H9 (cell line): ENCODE measurements at regions not wholly inside any gene's neighbourhood (a gene's known extent, or its start where the extent isn't known, plus 50 kb on each side); places are given as distances from the start of the nearest gene placed in this dataset.

Source experiments
- DNase-seq: peaks from one replicate; pipeline ENCODE4 v3.0.0-alpha.2; 2017
- H2AFZ ChIP-seq: one replicate; pipeline ENCODE4 v1.6.1; 2013; ENCODE audit warnings: mild to moderate bottlenecking, low read length, control low read depth, moderate library complexity
- H2AK5ac ChIP-seq: 2 replicates; pipeline ENCODE4 v1.6.1; 2013; ENCODE audit warnings: low read length, control low read depth, mixed read lengths; ENCODE audit not compliant: insufficient read length
- H2BK120ac ChIP-seq: one replicate; pipeline ENCODE4 v1.6.1; 2013; ENCODE audit warnings: low read depth, mild to moderate bottlenecking, low read length, control low read depth, inconsistent platforms; ENCODE audit not compliant: poor library complexity, severe bottlenecking
- H2BK12ac ChIP-seq: 2 replicates; pipeline ENCODE4 v1.6.1; 2013; ENCODE audit warnings: low read length, control low read depth, mixed read lengths, low read depth; ENCODE audit not compliant: insufficient read length
- H2BK15ac ChIP-seq: 2 replicates; pipeline ENCODE4 v1.6.1; 2013; ENCODE audit warnings: low read depth, low read length, control low read depth
- H2BK20ac ChIP-seq: one replicate; pipeline ENCODE4 v1.6.1; 2013; ENCODE audit warnings: low read depth, mild to moderate bottlenecking, low read length, control low read depth, inconsistent platforms; ENCODE audit not compliant: poor library complexity, severe bottlenecking
- H2BK5ac ChIP-seq: 2 replicates; pipeline ENCODE4 v1.6.1; 2013; ENCODE audit warnings: low read length, control low read depth, mixed read lengths; ENCODE audit not compliant: insufficient read length
- H3K14ac ChIP-seq: 2 replicates; pipeline ENCODE4 v1.6.1; 2013; ENCODE audit warnings: low read length, control low read depth; ENCODE audit not compliant: insufficient read depth
- H3K18ac ChIP-seq: 2 replicates; pipeline ENCODE4 v1.6.1; 2013; ENCODE audit warnings: low read depth, mild to moderate bottlenecking, mixed read lengths, low read length, control low read depth; ENCODE audit not compliant: insufficient read length
- H3K23ac ChIP-seq: 2 replicates; pipeline ENCODE4 v1.6.1; 2013; ENCODE audit warnings: low read length, control low read depth, mixed read lengths, low read depth; ENCODE audit not compliant: insufficient read length
- H3K23me2 ChIP-seq: 2 replicates; pipeline ENCODE4 v1.6.1; 2013; ENCODE audit warnings: low read depth, mild to moderate bottlenecking, mixed read lengths, low read length, control low read depth; ENCODE audit not compliant: insufficient read length, poor library complexity, severe bottlenecking
- H3K27ac ChIP-seq: 2 replicates; pipeline ENCODE4 v1.5.1; 2013; ENCODE audit warnings: low read length, control low read depth, mixed read lengths, low read depth; ENCODE audit not compliant: insufficient read length
- H3K27me3 ChIP-seq: 2 replicates; pipeline ENCODE4 v1.6.1; 2013; ENCODE audit warnings: low read length, control low read depth, inconsistent platforms; ENCODE audit not compliant: insufficient read depth
- H3K4ac ChIP-seq: 2 replicates; pipeline ENCODE4 v1.6.1; 2013; ENCODE audit warnings: low read depth, mild to moderate bottlenecking, control low read depth, inconsistent platforms, low read length, moderate library complexity
- H3K4me1 ChIP-seq: 2 replicates; pipeline ENCODE4 v1.6.1; 2013; ENCODE audit warnings: low read length, control low read depth, inconsistent platforms; ENCODE audit not compliant: insufficient read depth
- H3K4me2 ChIP-seq: 2 replicates; pipeline ENCODE4 v1.6.1; 2013; ENCODE audit warnings: low read length, control low read depth, mixed read lengths; ENCODE audit not compliant: insufficient read length, insufficient read depth
- H3K56ac ChIP-seq: 2 replicates; pipeline ENCODE4 v1.6.1; 2013; ENCODE audit warnings: low read depth, mild to moderate bottlenecking, mixed read lengths, low read length, control low read depth; ENCODE audit not compliant: insufficient read length
- H3K79me1 ChIP-seq: 2 replicates; pipeline ENCODE4 v1.6.1; 2013; ENCODE audit warnings: low read depth, mild to moderate bottlenecking, moderate library complexity, low read length, control low read depth, inconsistent platforms; ENCODE audit not compliant: insufficient read depth, poor library complexity, severe bottlenecking
- H3K79me2 ChIP-seq: 2 replicates; pipeline ENCODE4 v1.6.1; 2013; ENCODE audit warnings: low read length, control low read depth, inconsistent platforms; ENCODE audit not compliant: insufficient read depth
- H3K9ac ChIP-seq: 2 replicates; pipeline ENCODE4 v1.6.1; 2013; ENCODE audit warnings: low read length, control low read depth, mixed read lengths; ENCODE audit not compliant: insufficient read length; ENCODE audit errors: extremely low read depth
- H3K9me3 ChIP-seq: one replicate; pipeline ENCODE4 v1.6.1; 2013; ENCODE audit warnings: low read depth, low read length, inconsistent platforms; ENCODE audit not compliant: control insufficient read depth
- H3T11ph ChIP-seq: one replicate; pipeline ENCODE4 v1.6.1; 2013; ENCODE audit warnings: mild to moderate bottlenecking, low read length, control low read depth, inconsistent platforms
- H4K20me1 ChIP-seq: one replicate; pipeline ENCODE4 v1.6.1; 2013; ENCODE audit not compliant: control insufficient read depth, insufficient read length, insufficient read depth
- H4K5ac ChIP-seq: 2 replicates; pipeline ENCODE4 v1.6.1; 2013; ENCODE audit warnings: low read depth, mild to moderate bottlenecking, mixed read lengths, low read length, control low read depth; ENCODE audit not compliant: insufficient read length
- H4K8ac ChIP-seq: replicated peaks from 2 replicates; pipeline ENCODE4 v1.6.1; 2013; ENCODE audit warnings: low read length, control low read depth, mixed read lengths, low read depth; ENCODE audit not compliant: insufficient read length
- H4K91ac ChIP-seq: 2 replicates; pipeline ENCODE4 v1.6.1; 2013; ENCODE audit warnings: low read depth, mild to moderate bottlenecking, moderate library complexity, mixed read lengths, low read length, control low read depth; ENCODE audit not compliant: insufficient read length
- H3K27ac Mint-ChIP-seq, 3 experiments: 2 replicates in 2 of 3; 3 replicates in 1 of 3; pipeline ENCODE4 v1.8.0; 2020 to 2021; ENCODE audit warnings: mixed read lengths in 3 of 3, mild to moderate bottlenecking in 1 of 3, moderate library complexity in 1 of 3
- H3K27me3 Mint-ChIP-seq: 2 replicates; pipeline ENCODE4 v1.8.0; 2021; ENCODE audit warnings: low read depth, mild to moderate bottlenecking, moderate library complexity, mixed read lengths
- H3K36me3 Mint-ChIP-seq, 3 experiments: 2 replicates in 2 of 3; 3 replicates in 1 of 3; pipeline ENCODE4 v1.8.0; 2020 to 2021; ENCODE audit warnings: low read depth in 3 of 3, mixed read lengths in 3 of 3; ENCODE audit not compliant: insufficient read depth in 1 of 3
- H3K4me1 Mint-ChIP-seq, 2 experiments: 2 replicates each; pipeline ENCODE4 v1.8.0; 2020; ENCODE audit warnings: mixed read lengths in 2 of 2
- H3K4me3 Mint-ChIP-seq, 2 experiments: 2 replicates in 1 of 2; 3 replicates in 1 of 2; pipeline ENCODE4 v1.8.0; 2020 to 2021; ENCODE audit warnings: mild to moderate bottlenecking in 2 of 2, mixed read lengths in 2 of 2, moderate library complexity in 1 of 2
- H3K9me3 Mint-ChIP-seq, 2 experiments: 2 replicates in 1 of 2; 3 replicates in 1 of 2; pipeline ENCODE4 v1.8.0; 2020; ENCODE audit warnings: mild to moderate bottlenecking in 2 of 2, mixed read lengths in 2 of 2, moderate library complexity in 1 of 2
- WGBS: extraction: QIAGEN DNeasy Blood & Tissue Kit; methylation state at CpG from one replicate; pipeline ENCODE4 v1.1.7; 2013; ENCODE audit warnings: missing lambda C conversion rate, low lambda C conversion rate, mixed read lengths; ENCODE audit not compliant: insufficient read length; ENCODE audit errors: extremely low coverage; 5-methylcytosine and 5-hydroxymethylcytosine counted together
- TF ChIP-seq, protein P1 (sequence below): fragments of 200-600 bp; sonication (generic); conservative IDR thresholded peaks from 3 replicates; pipeline ENCODE4 v1.8.0; 2021; ENCODE audit warnings: antibody characterized with exemption, mild to moderate bottlenecking

DNA sequence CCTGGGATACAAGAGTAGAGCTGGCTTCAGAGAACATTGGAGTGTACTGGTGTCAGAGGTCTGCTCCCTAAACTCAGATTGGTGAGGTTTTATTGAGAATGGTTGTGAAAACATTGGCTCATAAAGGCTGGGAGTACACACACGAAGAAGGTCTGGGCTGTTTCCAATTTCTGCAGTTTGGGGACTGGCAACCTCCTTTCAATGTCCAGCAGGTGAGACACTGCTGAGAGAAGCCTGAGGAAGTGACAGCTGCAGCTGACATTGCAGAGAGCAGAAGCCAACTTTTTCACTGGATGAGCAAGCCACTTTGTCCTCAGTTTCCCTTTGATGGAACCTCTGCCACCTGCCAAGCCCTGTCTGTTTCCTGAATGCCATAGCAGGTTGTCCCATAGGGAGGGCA, 346.6 kb upstream of the SPRED2 start:
- no peak overlapping the region for H2BK5ac ChIP-seq
- Mint-ChIP-seq H3K4me3 (no peak overlapping the region), H3K27ac (no peak overlapping the region), H3K36me3 (no peaks in the 10 kb centered on the region), H3K9me3 (no peaks in the 10 kb centered on the region), H3K27me3 (peaks cover 4% of the 10 kb centered on the region), H3K4me1 (peaks cover 7 to 8% of the 10 kb centered on the region in 2 experiments)
- no peak overlapping the region for H4K8ac ChIP-seq
- no peak overlapping the region for H2AK5ac ChIP-seq
- no peak overlapping the region for H2BK15ac ChIP-seq
- no peak overlapping the region for H3T11ph ChIP-seq
- no peaks in the 10 kb centered on the region for H3K4me1 ChIP-seq
- no peak overlapping the region for H3K56ac ChIP-seq
- no peaks in the 10 kb centered on the region for H4K20me1 ChIP-seq
- no peak overlapping the region for H2BK20ac ChIP-seq
- H3K14ac ChIP-seq: no peak overlapping the region
- H3K9me3 ChIP-seq: no peaks in the 10 kb centered on the region
- no CpG with 5 or more reads among the region's 1 CpG for WGBS
- no peaks in the 10 kb centered on the region for H3K79me2 ChIP-seq
- no peak overlapping the region for H3K4me2 ChIP-seq
- no peak overlapping the region for H3K23ac ChIP-seq
- no peak overlapping the region for H2AFZ ChIP-seq
- no peak overlapping the region for H3K27ac ChIP-seq
- DNase-seq: no peak
- TF ChIP-seq, protein P1, sequence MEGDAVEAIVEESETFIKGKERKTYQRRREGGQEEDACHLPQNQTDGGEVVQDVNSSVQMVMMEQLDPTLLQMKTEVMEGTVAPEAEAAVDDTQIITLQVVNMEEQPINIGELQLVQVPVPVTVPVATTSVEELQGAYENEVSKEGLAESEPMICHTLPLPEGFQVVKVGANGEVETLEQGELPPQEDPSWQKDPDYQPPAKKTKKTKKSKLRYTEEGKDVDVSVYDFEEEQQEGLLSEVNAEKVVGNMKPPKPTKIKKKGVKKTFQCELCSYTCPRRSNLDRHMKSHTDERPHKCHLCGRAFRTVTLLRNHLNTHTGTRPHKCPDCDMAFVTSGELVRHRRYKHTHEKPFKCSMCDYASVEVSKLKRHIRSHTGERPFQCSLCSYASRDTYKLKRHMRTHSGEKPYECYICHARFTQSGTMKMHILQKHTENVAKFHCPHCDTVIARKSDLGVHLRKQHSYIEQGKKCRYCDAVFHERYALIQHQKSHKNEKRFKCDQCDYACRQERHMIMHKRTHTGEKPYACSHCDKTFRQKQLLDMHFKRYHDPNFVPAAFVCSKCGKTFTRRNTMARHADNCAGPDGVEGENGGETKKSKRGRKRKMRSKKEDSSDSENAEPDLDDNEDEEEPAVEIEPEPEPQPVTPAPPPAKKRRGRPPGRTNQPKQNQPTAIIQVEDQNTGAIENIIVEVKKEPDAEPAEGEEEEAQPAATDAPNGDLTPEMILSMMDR: no peak
- no peak overlapping the region for H3K9ac ChIP-seq
- no peak overlapping the region for H2BK120ac ChIP-seq
- H3K23me2 ChIP-seq: no peaks in the 10 kb centered on the region
- H3K79me1 ChIP-seq: no peaks in the 10 kb centered on the region
- no peak overlapping the region for H4K91ac ChIP-seq
- H4K5ac ChIP-seq: no peak overlapping the region
- H3K27me3 ChIP-seq: no peaks in the 10 kb centered on the region
- no peak overlapping the region for H3K4ac ChIP-seq
- H2BK12ac ChIP-seq: no peak overlapping the region
- H3K18ac ChIP-seq: no peak overlapping the region
